ENCODE measurements at regions not wholly inside any gene's neighbourhood (a gene's known extent, or its start where the extent isn't known, plus 50 kb on each side); places are given as distances from the start of the nearest gene placed in this dataset.
"Not testable (repeated sequence)": the region's sequence is repeated elsewhere in the genome, so short reads cannot be mapped to it uniquely, and the experiment has no call there.

GRCh38 chr10:80714566-80714965 is 176.9 kb downstream of the SH2D4B start:
- 85% methylated on average over 11 of the region's 11 CpGs for WGBS
- no peak for DNase-seq
- Histone ChIP-seq H3K4me1 (ENCODE audit: control insufficient read depth, insufficient read depth, low read length) (no peaks in the 10 kb centered on the region), H3K4me3 (ENCODE audit: low read length) (no peak overlapping the region), H3K27me3 (ENCODE audit: control insufficient read depth, insufficient read depth) (no peaks in the 10 kb centered on the region), H3K9me3 (ENCODE audit: control insufficient read depth, low read length) (no peaks in the 10 kb centered on the region), H3K27ac (ENCODE audit: low read length) (no peak overlapping the region)
- ATAC-seq = no peak
- intact Hi-C loops (cut with DNase I) = no loop called here

DNA sequence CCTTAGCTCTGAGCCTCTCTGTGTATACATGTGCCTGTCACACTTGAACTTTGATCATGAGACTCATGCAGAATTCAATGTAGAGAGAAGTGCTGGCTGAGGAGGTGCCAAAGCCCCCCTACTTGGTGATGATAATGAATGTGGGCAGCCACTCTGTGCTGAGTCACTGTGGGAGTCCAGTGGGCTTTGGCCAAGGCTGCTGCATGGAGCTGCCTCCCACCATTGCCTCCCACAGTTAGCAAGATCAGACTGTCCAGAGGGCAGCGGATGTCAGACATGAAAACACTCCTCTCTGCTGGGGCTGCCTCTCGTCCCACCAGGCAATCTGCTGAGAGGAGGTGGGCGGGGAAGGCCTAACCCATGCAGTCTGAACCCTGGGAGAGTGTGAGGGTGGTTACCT is 180.3 kb downstream of the SH2D4B start:
- intact Hi-C loops (cut with DNase I) = no loop called here
- Histone ChIP-seq H3K27me3 (ENCODE audit: control insufficient read depth, insufficient read depth) (no peaks in the 10 kb centered on the region), H3K27ac (ENCODE audit: low read length) (no peak overlapping the region), H3K4me1 (ENCODE audit: control insufficient read depth, insufficient read depth, low read length) (no peaks in the 10 kb centered on the region), H3K9me3 (ENCODE audit: control insufficient read depth, low read length) (no peaks in the 10 kb centered on the region), H3K4me3 (ENCODE audit: low read length) (no peak overlapping the region)
- WGBS = 72% methylated on average over 3 of the region's 3 CpGs
- DNase-seq (no peak), ATAC-seq (no peak)

DNA sequence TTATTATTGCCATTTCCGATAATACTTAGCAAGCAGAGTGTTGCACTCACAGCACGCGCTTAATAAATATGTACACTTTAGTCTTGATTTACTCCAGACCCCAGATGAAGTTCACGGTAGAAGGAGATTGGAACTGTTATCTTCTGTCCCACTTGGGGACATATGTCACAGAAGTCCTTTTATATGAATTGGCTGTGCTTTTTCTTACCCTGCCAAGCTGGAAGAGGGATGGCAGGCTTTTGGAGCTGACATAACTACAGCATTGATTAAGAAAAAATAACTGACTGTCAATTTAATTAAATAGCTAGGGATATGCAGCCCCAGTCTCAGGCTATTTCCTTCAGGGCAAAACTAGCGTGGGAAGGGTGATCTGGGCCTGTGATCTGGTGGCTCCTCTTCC is 182.2 kb downstream of the SH2D4B start:
- ATAC-seq (no peak), DNase-seq (no peak)
- Histone ChIP-seq H3K27ac (ENCODE audit: low read length) (no peak overlapping the region), H3K4me1 (ENCODE audit: control insufficient read depth, insufficient read depth, low read length) (no peaks in the 10 kb centered on the region), H3K27me3 (ENCODE audit: control insufficient read depth, insufficient read depth) (no peaks in the 10 kb centered on the region), H3K9me3 (ENCODE audit: control insufficient read depth, low read length) (no peaks in the 10 kb centered on the region), H3K4me3 (ENCODE audit: low read length) (no peak overlapping the region)
- intact Hi-C loops (cut with DNase I) = no loop called here
- 59% methylated on average over 5 of the region's 5 CpGs for WGBS

DNA sequence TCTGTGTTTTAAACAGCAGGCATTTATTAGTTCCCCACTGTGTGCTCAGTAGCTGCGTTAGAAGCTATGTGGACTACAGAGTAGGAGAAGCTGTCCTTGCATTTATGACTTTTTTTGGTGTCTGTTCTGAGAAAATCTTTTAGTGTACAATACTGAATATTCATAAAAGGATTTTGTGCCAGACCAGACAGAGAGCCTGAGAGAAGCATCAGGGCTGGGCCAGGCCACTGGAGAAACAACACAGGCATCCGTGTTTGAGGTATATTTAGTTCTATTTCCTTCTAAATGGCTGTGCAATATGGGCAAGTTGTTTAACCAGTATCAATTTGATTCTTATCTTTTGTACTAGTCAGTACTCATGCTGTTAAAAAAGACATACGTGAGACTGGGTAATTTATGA is 182.8 kb downstream of the SH2D4B start:
- Histone ChIP-seq H3K4me3 (ENCODE audit: low read length) (no peak overlapping the region), H3K27me3 (ENCODE audit: control insufficient read depth, insufficient read depth) (no peaks in the 10 kb centered on the region), H3K27ac (ENCODE audit: low read length) (no peak overlapping the region), H3K9me3 (ENCODE audit: control insufficient read depth, low read length) (no peaks in the 10 kb centered on the region), H3K4me1 (ENCODE audit: control insufficient read depth, insufficient read depth, low read length) (no peaks in the 10 kb centered on the region)
- intact Hi-C loops (cut with DNase I) = no loop called here
- DNase-seq = no peak
- WGBS = 70% methylated on average over 3 of the region's 3 CpGs
- no peak for ATAC-seq

- H3K9me3 ChIP-seq (ENCODE audit: control insufficient read depth, low read length); H3K4me1 ChIP-seq (ENCODE audit: control insufficient read depth, insufficient read depth, low read length); intact Hi-C loops (cut with DNase I); H3K4me3 ChIP-seq (ENCODE audit: low read length); H3K27me3 ChIP-seq (ENCODE audit: control insufficient read depth, insufficient read depth); ATAC-seq; H3K27ac ChIP-seq (ENCODE audit: low read length); DNase-seq: not testable (repeated sequence)
- WGBS = 92% methylated on average over 13 of the region's 15 CpGs
Measured at GRCh38 chr10:80728354-80728753, 190.7 kb downstream of the SH2D4B start.

- Histone ChIP-seq H3K4me3 (ENCODE audit: low read length) (no peak overlapping the region), H3K4me1 (ENCODE audit: control insufficient read depth, insufficient read depth, low read length) (no peaks in the 10 kb centered on the region), H3K9me3 (ENCODE audit: control insufficient read depth, low read length) (no peaks in the 10 kb centered on the region), H3K27me3 (ENCODE audit: control insufficient read depth, insufficient read depth) (no peaks in the 10 kb centered on the region), H3K27ac (ENCODE audit: low read length) (no peak overlapping the region)
- no peak for DNase-seq
- WGBS = 76% methylated on average over 6 of the region's 6 CpGs
- no peak for ATAC-seq
- intact Hi-C loops (cut with DNase I) = no loop called here
Measured at GRCh38 chr10:80729896-80730295, 192.2 kb downstream of the SH2D4B start.

GRCh38 chr10:80730522-80730921 is 192.8 kb downstream of the SH2D4B start:
- intact Hi-C loops (cut with DNase I) = no loop called here
- WGBS = 22% methylated on average over 2 of the region's 2 CpGs
- no peaks in the 10 kb centered on the region for H3K4me1 ChIP-seq (ENCODE audit: control insufficient read depth, insufficient read depth, low read length)
- H3K9me3 ChIP-seq (ENCODE audit: control insufficient read depth, low read length) = no peaks in the 10 kb centered on the region
- no peak for DNase-seq
- no peak overlapping the region for H3K4me3 ChIP-seq (ENCODE audit: low read length)
- no peak for ATAC-seq
- H3K27me3 ChIP-seq (ENCODE audit: control insufficient read depth, insufficient read depth) = no peaks in the 10 kb centered on the region
- no peak overlapping the region for H3K27ac ChIP-seq (ENCODE audit: low read length)

DNA sequence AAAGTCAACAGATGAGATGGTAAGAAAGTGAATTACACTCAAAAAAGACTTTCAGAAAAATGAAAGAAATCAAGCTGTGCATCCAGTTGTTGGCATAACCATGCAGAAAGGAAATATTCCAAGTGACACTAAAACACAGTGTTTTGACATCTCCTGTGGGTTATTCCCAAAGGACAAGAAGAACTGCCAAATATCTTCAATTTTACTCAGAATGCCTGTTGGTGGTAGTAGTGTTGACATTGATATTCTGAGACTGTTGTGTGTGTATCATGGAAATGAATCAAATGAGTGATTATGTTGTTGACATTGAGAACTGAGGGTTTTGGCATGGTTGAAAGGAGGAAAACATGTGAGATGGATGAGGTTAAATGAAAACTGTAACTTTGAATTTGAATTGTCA is 196.9 kb downstream of the SH2D4B start:
- H3K9me3 ChIP-seq (ENCODE audit: control insufficient read depth, low read length) = no peaks in the 10 kb centered on the region
- no peak overlapping the region for H3K27ac ChIP-seq (ENCODE audit: low read length)
- H3K4me1 ChIP-seq (ENCODE audit: control insufficient read depth, insufficient read depth, low read length) = no peaks in the 10 kb centered on the region
- no peak overlapping the region for H3K4me3 ChIP-seq (ENCODE audit: low read length)
- no peak for DNase-seq
- H3K27me3 ChIP-seq (ENCODE audit: control insufficient read depth, insufficient read depth) = no peaks in the 10 kb centered on the region
- ATAC-seq = no peak
- intact Hi-C loops (cut with DNase I) = no loop called here

DNA sequence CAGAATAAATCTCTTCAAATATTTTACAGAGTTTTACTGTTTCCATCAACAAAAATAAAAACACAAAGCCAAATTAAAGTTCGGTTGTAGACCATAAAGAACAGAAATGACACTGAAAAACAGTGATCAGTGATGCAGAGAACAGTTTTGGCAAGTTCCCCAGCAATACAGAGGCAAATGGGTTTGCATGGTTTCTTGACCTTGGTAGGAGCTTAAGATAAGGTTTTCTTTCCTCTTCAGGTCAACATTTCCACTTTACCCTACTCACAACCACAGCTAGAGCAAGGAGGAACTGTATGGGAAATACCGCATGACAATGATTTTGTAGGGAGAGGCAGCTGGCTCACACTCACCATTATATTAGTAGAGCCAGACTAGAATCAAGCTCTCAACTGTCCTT is 199.5 kb downstream of the SH2D4B start:
- H3K4me3 ChIP-seq (ENCODE audit: low read length) = no peak overlapping the region
- no peaks in the 10 kb centered on the region for H3K4me1 ChIP-seq (ENCODE audit: control insufficient read depth, insufficient read depth, low read length)
- no peaks in the 10 kb centered on the region for H3K27me3 ChIP-seq (ENCODE audit: control insufficient read depth, insufficient read depth)
- intact Hi-C loops (cut with DNase I) = no loop called here
- no peak for ATAC-seq
- H3K27ac ChIP-seq (ENCODE audit: low read length) = no peak overlapping the region
- DNase-seq = no peak
- no peaks in the 10 kb centered on the region for H3K9me3 ChIP-seq (ENCODE audit: control insufficient read depth, low read length)
- 76% methylated on average over 2 of the region's 2 CpGs for WGBS

GRCh38 chr10:80739328-80739727 is 201.6 kb downstream of the SH2D4B start:
- 91% methylated on average over 6 of the region's 6 CpGs for WGBS
- no peaks in the 10 kb centered on the region for H3K4me1 ChIP-seq (ENCODE audit: control insufficient read depth, insufficient read depth, low read length)
- intact Hi-C loops (cut with DNase I) = no loop called here
- no peak for DNase-seq
- ATAC-seq = no peak
- no peak overlapping the region for H3K4me3 ChIP-seq (ENCODE audit: low read length)
- no peak overlapping the region for H3K27ac ChIP-seq (ENCODE audit: low read length)
- H3K27me3 ChIP-seq (ENCODE audit: control insufficient read depth, insufficient read depth) = no peaks in the 10 kb centered on the region
- H3K9me3 ChIP-seq (ENCODE audit: control insufficient read depth, low read length) = no peaks in the 10 kb centered on the region

DNA sequence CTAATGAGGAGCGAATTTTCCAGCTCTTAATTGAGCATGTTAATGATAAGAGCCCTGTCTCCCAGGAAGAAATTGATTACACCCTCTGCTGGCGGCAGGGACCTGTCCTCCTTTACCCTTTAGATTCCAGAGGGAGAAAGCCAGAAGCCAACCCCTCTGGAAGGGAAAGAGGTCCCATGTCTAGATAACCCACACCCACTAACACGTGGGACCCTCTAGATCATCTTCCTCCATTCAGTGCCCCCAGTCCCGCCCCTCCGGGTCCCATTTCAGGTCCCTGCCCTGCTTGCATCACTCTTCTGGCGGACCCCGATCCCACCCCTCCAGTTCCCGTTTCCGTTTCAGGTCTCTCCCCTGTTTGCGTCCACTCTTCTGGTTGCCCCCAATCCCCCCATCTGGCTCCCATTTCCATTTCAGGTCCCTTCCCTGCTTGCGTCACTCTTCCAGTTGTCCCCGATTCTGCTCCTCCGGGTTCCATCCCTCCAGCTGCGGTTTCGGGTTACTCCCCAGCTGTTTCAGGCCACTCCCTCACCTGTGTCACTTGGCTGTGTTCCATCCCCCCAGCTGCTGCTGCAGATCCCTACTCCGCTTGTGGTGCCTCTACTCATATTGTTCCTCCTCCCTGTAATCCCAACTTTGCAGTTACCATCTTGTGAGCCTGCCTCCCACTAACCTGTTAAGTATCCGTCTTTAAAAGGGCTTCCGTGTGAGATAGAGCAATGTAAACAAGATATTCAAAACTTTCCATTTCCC is 202.4 kb downstream of the SH2D4B start:
- 77% methylated on average over 18 of the region's 18 CpGs for WGBS
- intact Hi-C loops (cut with DNase I) = no loop called here
- DNase-seq (peak in 1 of 3 donors; percentile 22), ATAC-seq (no peak)
- Histone ChIP-seq H3K4me3 (ENCODE audit: low read length) (no peak overlapping the region), H3K27ac (ENCODE audit: low read length) (no peak overlapping the region), H3K27me3 (ENCODE audit: control insufficient read depth, insufficient read depth) (no peaks in the 10 kb centered on the region), H3K4me1 (ENCODE audit: control insufficient read depth, insufficient read depth, low read length) (no peaks in the 10 kb centered on the region), H3K9me3 (ENCODE audit: control insufficient read depth, low read length) (no peaks in the 10 kb centered on the region)

- no peaks in the 10 kb centered on the region for H3K27me3 ChIP-seq (ENCODE audit: control insufficient read depth, insufficient read depth)
- DNase-seq (no peak), ATAC-seq (no peak)
- H3K4me1 ChIP-seq (ENCODE audit: control insufficient read depth, insufficient read depth, low read length) = no peaks in the 10 kb centered on the region
- no peaks in the 10 kb centered on the region for H3K9me3 ChIP-seq (ENCODE audit: control insufficient read depth, low read length)
- intact Hi-C loops (cut with DNase I) = no loop called here
- H3K27ac ChIP-seq (ENCODE audit: low read length) = no peak overlapping the region
- no peak overlapping the region for H3K4me3 ChIP-seq (ENCODE audit: low read length)
- 79% methylated on average over 2 of the region's 2 CpGs for WGBS
Measured at GRCh38 chr10:80741278-80741677, 203.6 kb downstream of the SH2D4B start.

Measured in right cardiac atrium (tissue), 5 donors.